ENCODE measurements at regions not wholly inside any gene's neighbourhood (a gene's known extent, or its start where the extent isn't known, plus 50 kb on each side); places are given as distances from the start of the nearest gene placed in this dataset.

GRCh38 chr21:27300770-27301169, 333.9 kb upstream of the ADAMTS5 start:
- DNase-seq (ENCODE audit: low read depth): no peak
- TF ChIP-seq CTCF (IDR thresholded peaks at IDR 0.05; ENCODE audit: low read length, missing control alignments): no peak
- H3K4me3 ChIP-seq (replicated peaks; ENCODE audit: low read depth, low read length): no peak overlapping the region

- TF ChIP-seq CTCF (IDR thresholded peaks at IDR 0.05; ENCODE audit: low read length, missing control alignments): no peak
- DNase-seq (ENCODE audit: low read depth): no peak
- no peak overlapping the region for H3K4me3 ChIP-seq (replicated peaks; ENCODE audit: low read depth, low read length)
Observed at GRCh38 chr21:27298465-27298864, 331.6 kb upstream of the ADAMTS5 start.

- no peak for TF ChIP-seq CTCF (IDR thresholded peaks at IDR 0.05; ENCODE audit: low read length, missing control alignments)
- DNase-seq (ENCODE audit: low read depth): no peak
Observed at GRCh38 chr21:27293239-27293638, 326.4 kb upstream of the ADAMTS5 start.

GRCh38 chr21:27292783-27293182, 325.9 kb upstream of the ADAMTS5 start:
- no peak for DNase-seq (ENCODE audit: low read depth)
- no peak for TF ChIP-seq CTCF (IDR thresholded peaks at IDR 0.05; ENCODE audit: low read length, missing control alignments)
- no peak overlapping the region for H3K4me3 ChIP-seq (replicated peaks; ENCODE audit: low read depth, low read length)

More at GRCh38 chr21:27293239-27293638, 326.4 kb upstream of the ADAMTS5 start:
- no peak overlapping the region for H3K4me3 ChIP-seq (replicated peaks; ENCODE audit: low read depth, low read length)

GRCh38 chr21:27292229-27292628, 325.3 kb upstream of the ADAMTS5 start:
- TF ChIP-seq CTCF (IDR thresholded peaks at IDR 0.05; ENCODE audit: low read length, missing control alignments): no peak
- no peak overlapping the region for H3K4me3 ChIP-seq (replicated peaks; ENCODE audit: low read depth, low read length)
- DNase-seq (ENCODE audit: low read depth): no peak

GRCh38 chr21:27291006-27291405, 324.1 kb upstream of the ADAMTS5 start:
- H3K4me3 ChIP-seq (replicated peaks; ENCODE audit: low read depth, low read length): no peak overlapping the region
- TF ChIP-seq CTCF (IDR thresholded peaks at IDR 0.05; ENCODE audit: low read length, missing control alignments): no peak
- no peak for DNase-seq (ENCODE audit: low read depth)

- no peak for TF ChIP-seq CTCF (IDR thresholded peaks at IDR 0.05; ENCODE audit: low read length, missing control alignments)
- no peak for DNase-seq (ENCODE audit: low read depth)
- no peak overlapping the region for H3K4me3 ChIP-seq (replicated peaks; ENCODE audit: low read depth, low read length)
Observed at GRCh38 chr21:27290028-27290427, 323.1 kb upstream of the ADAMTS5 start.
